ENCODE measurements at regions not wholly inside any gene's neighbourhood (a gene's known extent, or its start where the extent isn't known, plus 50 kb on each side); places are given as distances from the start of the nearest gene placed in this dataset.
"Not testable (repeated sequence)": the region's sequence is repeated elsewhere in the genome, so short reads cannot be mapped to it uniquely, and the experiment has no call there.

DNA sequence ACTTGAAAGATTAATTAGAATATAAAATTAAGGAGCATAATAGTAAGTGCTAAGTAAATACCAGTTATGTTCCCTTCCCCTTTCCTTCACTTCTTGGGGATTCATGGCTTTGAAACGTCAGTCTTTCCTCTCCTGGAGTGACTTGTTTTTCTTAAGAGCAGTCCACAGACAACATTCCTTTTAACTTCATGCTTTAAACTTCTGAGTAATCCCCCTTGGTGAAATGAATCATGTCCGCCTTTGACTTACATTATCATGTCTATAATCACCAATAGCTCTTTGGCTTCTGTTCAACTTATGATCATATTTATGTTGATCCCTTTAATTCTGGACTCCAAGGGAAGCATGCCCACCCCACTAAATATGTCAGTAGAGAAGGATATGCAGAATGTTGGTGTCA lies 1012.1 kb upstream of the SLIT2 start:
- no peak for DNase-seq (ENCODE audit: low read depth in 2 of 2)

GRCh38 chr4:19236473-19236872 lies 1015.2 kb upstream of the SLIT2 start:
- DNase-seq (ENCODE audit: low read depth in 2 of 2) = no peak

DNA sequence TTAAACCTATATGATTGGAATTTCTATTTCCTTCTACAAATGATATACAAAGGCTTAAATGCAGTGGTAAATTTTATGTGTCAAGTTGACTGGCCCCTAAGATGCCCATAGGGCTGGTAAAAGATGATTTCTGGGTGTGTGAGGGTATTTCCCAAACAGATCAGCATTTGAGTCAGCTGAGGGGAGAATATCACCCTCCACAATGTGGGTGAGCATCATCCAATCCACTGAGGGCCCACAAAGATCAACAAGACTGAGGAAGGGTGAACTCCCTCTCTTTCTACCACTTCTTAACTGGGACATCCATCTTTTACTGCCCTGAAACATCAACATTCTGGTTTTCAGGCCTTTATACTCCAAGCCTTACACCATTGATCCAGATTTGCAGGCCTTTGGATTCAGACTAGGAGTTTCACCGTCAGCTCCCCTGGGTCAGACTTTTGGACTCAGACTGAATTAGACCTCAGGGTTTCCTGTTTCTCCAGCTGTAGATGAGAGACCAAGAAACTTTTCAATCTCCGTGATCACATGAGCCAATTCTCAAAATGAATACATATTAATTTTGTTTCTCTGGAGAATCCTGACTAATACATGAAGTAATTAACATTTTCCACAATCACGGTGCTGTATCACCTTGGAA lies 1020.7 kb upstream of the SLIT2 start:
- DNase-seq (ENCODE audit: low read depth in 2 of 2) = no peak

- DNase-seq (ENCODE audit: low read depth in 2 of 2) = no peak
These were observed 1024.0 kb upstream of the SLIT2 start for GRCh38 chr4:19227701-19228100.

DNA sequence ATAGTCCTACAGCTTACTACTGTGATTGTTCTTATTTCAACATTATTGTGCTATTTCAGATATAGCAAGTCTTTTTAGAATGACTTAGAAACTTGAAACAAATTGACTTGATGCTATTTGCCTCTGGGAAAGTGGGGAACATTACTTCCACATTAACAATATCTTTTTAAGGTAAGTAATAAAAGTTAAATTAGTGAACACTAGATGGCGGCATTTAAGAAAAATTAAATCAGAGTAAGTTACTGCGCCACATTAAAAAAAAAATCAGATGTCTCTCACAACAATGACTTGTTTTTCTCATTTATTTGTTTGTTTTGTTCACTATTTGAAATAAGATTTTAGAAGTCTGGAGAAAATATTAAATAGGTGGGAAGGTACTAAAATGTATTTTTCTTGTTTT lies 1026.9 kb upstream of the SLIT2 start:
- DNase-seq (ENCODE audit: low read depth in 2 of 2) = no peak

- no peak for DNase-seq (ENCODE audit: low read depth in 2 of 2)
These were observed 1035.2 kb upstream of the SLIT2 start for GRCh38 chr4:19216476-19216875.

GRCh38 chr4:19214591-19215186 lies 1037.0 kb upstream of the SLIT2 start:
- no peak for DNase-seq (ENCODE audit: low read depth in 2 of 2)

GRCh38 chr4:19213388-19213787 lies 1038.3 kb upstream of the SLIT2 start:
- no peak for DNase-seq (ENCODE audit: low read depth in 2 of 2)

DNA sequence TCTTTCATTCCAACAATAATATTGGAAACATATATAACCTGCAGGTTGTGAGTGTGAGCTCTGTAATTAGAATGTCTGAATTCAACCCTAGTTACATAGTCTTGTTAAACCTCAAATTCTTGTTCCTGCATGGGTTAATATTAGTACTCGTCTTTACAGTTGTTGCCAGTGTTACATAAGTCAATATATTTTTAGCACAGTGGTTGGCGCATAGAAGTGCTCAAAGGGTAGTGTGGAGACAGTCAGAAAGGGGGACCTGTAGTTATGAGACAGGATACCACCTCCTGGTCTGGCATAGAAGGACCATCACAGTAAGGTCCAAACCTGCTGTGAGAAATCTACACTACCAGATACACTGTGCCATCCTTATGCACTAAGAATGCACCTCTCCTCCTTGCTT lies 1045.9 kb upstream of the SLIT2 start:
- no peak for DNase-seq (ENCODE audit: low read depth in 2 of 2)

- not testable (repeated sequence) for DNase-seq (ENCODE audit: low read depth in 2 of 2)
These were observed 1053.9 kb upstream of the SLIT2 start for GRCh38 chr4:19197838-19198237.

GRCh38 chr4:19195696-19196095 lies 1056.0 kb upstream of the SLIT2 start:
- no peak for DNase-seq (ENCODE audit: low read depth in 2 of 2)

DNA sequence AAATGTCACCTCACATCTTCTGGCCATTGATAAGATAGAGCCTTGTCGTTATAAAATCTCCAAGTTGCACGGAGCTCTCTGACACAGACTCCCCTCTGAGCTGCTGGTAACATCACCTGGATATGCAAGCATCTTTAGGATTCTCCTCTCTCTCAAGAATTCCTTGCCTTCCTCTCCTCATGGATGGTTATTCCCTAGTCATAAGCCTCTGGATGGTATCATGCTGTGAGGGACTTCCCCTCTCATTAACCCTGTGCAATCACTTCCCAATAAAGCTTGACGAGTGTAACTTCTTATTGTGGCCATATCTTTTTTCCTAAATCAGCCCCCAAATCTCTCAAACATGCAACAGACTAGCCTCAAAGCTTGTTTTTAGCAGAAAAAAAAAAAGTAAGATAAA lies 1057.0 kb upstream of the SLIT2 start:
- DNase-seq (ENCODE audit: low read depth in 2 of 2) = no peak

GRCh38 chr4:19193274-19193981 lies 1058.3 kb upstream of the SLIT2 start:
- DNase-seq (ENCODE audit: low read depth in 2 of 2) = no peak

DNA sequence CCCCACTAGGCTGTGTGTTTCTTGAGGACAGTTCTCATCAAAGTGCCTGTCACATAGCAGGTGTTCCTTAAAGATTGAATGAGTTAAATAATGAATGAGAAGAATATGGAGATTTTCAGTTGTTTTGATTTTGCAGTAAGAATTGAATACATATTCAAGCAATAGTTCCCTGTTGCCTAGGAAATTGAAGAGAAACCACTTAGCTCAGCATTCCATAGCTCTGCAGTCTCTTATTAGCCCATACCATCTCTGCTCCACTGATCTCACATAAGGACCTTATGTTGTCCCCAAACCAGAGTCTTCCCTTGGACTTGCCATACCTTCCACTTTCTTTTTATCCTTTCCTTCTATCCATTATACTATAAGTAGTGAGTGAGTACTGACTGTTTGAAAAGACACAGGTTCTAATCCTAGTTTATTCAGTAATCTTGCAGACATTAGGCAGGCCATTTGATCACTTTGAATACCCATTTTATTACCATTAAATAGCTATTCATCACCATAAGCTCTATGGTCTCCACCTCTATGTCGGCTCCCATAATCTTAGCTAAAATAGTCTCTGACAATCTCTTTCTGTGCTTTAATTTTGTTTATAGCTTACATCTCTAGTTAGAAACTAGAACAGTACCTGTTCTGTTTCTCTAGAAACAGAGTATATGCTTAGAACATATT lies 1059.6 kb upstream of the SLIT2 start:
- DNase-seq (ENCODE audit: low read depth in 2 of 2) = no peak

DNA sequence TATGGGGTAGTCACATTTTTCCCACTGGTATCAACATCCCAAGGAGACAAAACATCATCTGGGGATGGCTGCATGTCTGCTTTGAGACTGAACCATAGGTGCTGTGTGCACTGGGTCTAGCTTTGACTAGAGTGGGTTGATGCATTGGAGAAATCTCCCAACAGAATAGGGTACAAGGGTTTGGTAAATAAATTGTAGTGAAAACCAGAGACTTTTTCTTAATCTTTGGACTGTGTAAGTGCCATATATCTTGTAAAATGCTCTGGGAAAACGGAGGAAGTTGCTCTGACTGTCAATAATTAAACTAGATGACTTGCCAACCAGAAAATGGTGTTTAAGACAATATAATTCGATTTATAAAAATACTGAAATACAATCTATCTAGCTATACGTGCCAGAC lies 1064.0 kb upstream of the SLIT2 start:
- DNase-seq (ENCODE audit: low read depth in 2 of 2) = no peak

DNA sequence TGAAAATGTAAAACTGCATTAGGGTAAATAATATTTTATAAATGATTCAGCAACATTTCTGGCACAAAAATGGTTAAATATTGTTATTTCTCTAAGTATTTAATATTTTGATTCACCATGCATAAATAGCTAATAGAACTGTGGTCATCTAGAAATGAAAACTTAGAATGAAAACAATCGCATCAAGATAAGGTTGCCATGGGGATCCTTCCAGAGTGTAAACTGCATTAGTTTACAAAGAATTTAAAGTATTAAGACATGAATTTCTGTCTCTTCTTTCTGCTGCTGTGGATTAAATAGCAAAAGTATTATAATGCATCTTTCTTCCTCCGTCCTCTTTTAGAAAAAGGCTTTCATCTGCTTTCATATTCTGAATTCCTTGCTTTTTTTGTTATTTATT lies 1064.6 kb upstream of the SLIT2 start:
- DNase-seq (ENCODE audit: low read depth in 2 of 2) = no peak

DNA sequence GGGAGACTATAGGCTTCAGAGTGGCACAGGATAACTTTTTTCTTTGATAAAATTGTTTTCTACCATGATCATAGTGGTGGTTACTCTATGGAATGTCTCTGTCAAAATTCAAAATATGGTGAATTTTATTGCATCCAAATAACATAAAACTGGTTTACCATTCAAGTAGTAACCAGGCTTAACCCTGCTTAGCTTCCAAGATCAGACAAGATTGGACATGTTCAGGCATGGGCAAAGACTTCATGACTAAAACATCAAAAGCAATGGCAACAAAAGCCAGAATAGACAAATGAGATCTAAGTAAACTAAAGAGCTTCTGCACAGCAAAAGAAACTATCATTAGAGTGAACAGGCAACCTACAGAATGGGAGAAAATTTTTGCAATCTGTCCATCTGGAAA lies 1070.1 kb upstream of the SLIT2 start:
- not testable (repeated sequence) for DNase-seq (ENCODE audit: low read depth in 2 of 2)

- DNase-seq (ENCODE audit: low read depth in 2 of 2) = no peak
These were observed 1072.9 kb upstream of the SLIT2 start for GRCh38 chr4:19178835-19179234.

GRCh38 chr4:19177616-19178015 lies 1074.1 kb upstream of the SLIT2 start:
- DNase-seq (ENCODE audit: low read depth in 2 of 2) = no peak

GRCh38 chr4:19171832-19172231 lies 1079.9 kb upstream of the SLIT2 start:
- DNase-seq (ENCODE audit: low read depth in 2 of 2) = no peak

- DNase-seq (ENCODE audit: low read depth in 2 of 2) = no peak
These were observed 1084.4 kb upstream of the SLIT2 start for GRCh38 chr4:19167311-19167710.

DNA sequence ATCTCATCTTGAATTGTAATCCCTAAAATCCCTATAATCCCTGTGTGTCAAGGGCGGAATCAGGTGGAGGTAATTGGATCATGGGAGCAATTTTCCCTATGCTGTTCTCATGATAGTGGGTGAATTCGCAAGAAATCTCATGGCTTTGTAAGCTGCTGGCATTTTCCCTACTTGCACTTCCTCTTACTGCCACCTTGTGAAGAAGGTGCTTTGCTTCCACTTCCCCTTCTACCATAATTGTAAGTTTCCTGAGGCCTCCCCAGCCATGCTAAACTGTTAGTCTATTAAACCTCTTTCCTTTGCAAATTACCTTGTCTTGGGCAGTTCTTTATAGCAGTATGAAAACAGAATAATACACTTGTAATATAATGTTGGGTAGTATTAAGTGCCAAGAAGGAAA lies 1087.4 kb upstream of the SLIT2 start:
- no peak for DNase-seq (ENCODE audit: low read depth in 2 of 2)

DNA sequence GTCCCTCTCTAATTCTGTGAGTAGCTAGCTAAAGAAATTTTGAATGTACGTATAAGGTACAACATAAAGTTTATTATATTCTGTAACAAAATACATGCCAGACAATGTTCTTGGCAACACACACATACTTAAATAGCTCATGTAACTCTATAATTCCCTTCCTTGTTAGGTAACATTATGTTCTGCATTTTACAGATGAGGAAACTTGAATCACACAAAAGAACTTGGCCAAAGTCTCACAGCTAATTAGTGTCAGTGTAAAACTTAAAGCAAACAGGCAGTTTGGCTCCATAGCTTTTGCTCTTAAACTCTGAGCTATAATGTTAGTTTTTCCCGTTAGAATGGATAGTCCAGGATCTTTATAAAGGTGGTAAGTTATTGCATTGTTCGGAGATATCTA lies 1091.8 kb upstream of the SLIT2 start:
- no peak for DNase-seq (ENCODE audit: low read depth in 2 of 2)

Measured in stimulated activated CD4-positive, alpha-beta T cell treated with anti-CD3 and anti-CD28 coated beads, Interleukin-12 subunit alpha, Interleukin-12 subunit beta, amount 100 ng/mL, for 24 hours (primary cell).